ENCODE measurements at regions not wholly inside any gene's neighbourhood (a gene's known extent, or its start where the extent isn't known, plus 50 kb on each side); places are given as distances from the start of the nearest gene placed in this dataset.

GRCh38 chr18:11408555-11409065, 200.8 kb upstream of the SLC35G4 start:
- TF ChIP-seq UBTF (CRISPR knock-in tag; IDR thresholded peaks at IDR 0.05): no peak
- TF ChIP-seq CREBL2 (CRISPR knock-in tag; IDR thresholded peaks at IDR 0.05; ENCODE audit: borderline replicate concordance): no peak
- no peak for TF ChIP-seq RAD51 (IDR thresholded peaks at IDR 0.05; ENCODE audit: borderline replicate concordance)
- no peak for TF ChIP-seq E2F1 (CRISPR knock-in tag; IDR thresholded peaks at IDR 0.05)
- no peak for TF ChIP-seq CC2D1A (CRISPR knock-in tag; IDR thresholded peaks at IDR 0.05)
- TF ChIP-seq CTCF (CRISPR knock-in tag; IDR thresholded peaks at IDR 0.05): no peak
- TF ChIP-seq ZNF17 (CRISPR knock-in tag; IDR thresholded peaks at IDR 0.05): no peak
- TF ChIP-seq MXD1 (CRISPR knock-in tag; IDR thresholded peaks at IDR 0.05): no peak
